ENCODE measurements at regions not wholly inside any gene's neighbourhood (a gene's known extent, or its start where the extent isn't known, plus 50 kb on each side); places are given as distances from the start of the nearest gene placed in this dataset.

GRCh38 chr3:116640109-116640508 is 69.5 kb upstream of the TUSC7 start:
- TF ChIP-seq CTCF (IDR thresholded peaks at IDR 0.05 in 8 of 11, conservative IDR thresholded peaks at IDR 0.05 in 3 of 11), result no peak
- no peak for TF ChIP-seq POLR2A (IDR thresholded peaks at IDR 0.05)
- no peak for TF ChIP-seq POLR2AphosphoS5 (IDR thresholded peaks at IDR 0.05)

Data from spleen (tissue), 7 donors.